ENCODE measurements at regions not wholly inside any gene's neighbourhood (a gene's known extent, or its start where the extent isn't known, plus 50 kb on each side); places are given as distances from the start of the nearest gene placed in this dataset.

- TF ChIP-seq, protein P1, sequence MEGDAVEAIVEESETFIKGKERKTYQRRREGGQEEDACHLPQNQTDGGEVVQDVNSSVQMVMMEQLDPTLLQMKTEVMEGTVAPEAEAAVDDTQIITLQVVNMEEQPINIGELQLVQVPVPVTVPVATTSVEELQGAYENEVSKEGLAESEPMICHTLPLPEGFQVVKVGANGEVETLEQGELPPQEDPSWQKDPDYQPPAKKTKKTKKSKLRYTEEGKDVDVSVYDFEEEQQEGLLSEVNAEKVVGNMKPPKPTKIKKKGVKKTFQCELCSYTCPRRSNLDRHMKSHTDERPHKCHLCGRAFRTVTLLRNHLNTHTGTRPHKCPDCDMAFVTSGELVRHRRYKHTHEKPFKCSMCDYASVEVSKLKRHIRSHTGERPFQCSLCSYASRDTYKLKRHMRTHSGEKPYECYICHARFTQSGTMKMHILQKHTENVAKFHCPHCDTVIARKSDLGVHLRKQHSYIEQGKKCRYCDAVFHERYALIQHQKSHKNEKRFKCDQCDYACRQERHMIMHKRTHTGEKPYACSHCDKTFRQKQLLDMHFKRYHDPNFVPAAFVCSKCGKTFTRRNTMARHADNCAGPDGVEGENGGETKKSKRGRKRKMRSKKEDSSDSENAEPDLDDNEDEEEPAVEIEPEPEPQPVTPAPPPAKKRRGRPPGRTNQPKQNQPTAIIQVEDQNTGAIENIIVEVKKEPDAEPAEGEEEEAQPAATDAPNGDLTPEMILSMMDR (IDR thresholded peaks at IDR 0.05; ENCODE audit: insufficient read depth, low read length), result no peak
- TF ChIP-seq POLR2AphosphoS5 (IDR thresholded peaks at IDR 0.05; ENCODE audit: low read depth), result no peak
- no peak for TF ChIP-seq REST (IDR thresholded peaks at IDR 0.05; ENCODE audit: insufficient replicate concordance, low read depth)
- TF ChIP-seq GABPA (IDR thresholded peaks at IDR 0.05; ENCODE audit: low read depth), result no peak
These were observed 1211.4 kb upstream of the FAM98A start for GRCh38 chr2:34810456-34810855.

All from HL-60 (cell line).